Coronary artery (tissue), 2 donors: ENCODE measurements at regions not wholly inside any gene's neighbourhood (a gene's known extent, or its start where the extent isn't known, plus 50 kb on each side); places are given as distances from the start of the nearest gene placed in this dataset.

ENCODE experiments used
- DNase-seq: peaks from one replicate; pipeline ENCODE4 v3.0.0-alpha.2; 2017; ENCODE audit warnings: low spot score
- H3K27ac ChIP-seq, 2 donors: fragments of 200-600 bp; sonication (generic); one replicate each; pipeline ENCODE4 v1.5.1; 2016 to 2019
- H3K4me3 ChIP-seq: fragments of 200-600 bp; sonication (generic); 2 replicates; pipeline ENCODE4 v1.5.1; 2016; ENCODE audit warnings: mild to moderate bottlenecking, moderate library complexity
- TF ChIP-seq, protein P1 (sequence below): fragments of 200-600 bp; sonication (generic); IDR thresholded peaks from one replicate; pipeline ENCODE4 v1.5.1; 2019; ENCODE audit warnings: antibody characterized with exemption

DNA sequence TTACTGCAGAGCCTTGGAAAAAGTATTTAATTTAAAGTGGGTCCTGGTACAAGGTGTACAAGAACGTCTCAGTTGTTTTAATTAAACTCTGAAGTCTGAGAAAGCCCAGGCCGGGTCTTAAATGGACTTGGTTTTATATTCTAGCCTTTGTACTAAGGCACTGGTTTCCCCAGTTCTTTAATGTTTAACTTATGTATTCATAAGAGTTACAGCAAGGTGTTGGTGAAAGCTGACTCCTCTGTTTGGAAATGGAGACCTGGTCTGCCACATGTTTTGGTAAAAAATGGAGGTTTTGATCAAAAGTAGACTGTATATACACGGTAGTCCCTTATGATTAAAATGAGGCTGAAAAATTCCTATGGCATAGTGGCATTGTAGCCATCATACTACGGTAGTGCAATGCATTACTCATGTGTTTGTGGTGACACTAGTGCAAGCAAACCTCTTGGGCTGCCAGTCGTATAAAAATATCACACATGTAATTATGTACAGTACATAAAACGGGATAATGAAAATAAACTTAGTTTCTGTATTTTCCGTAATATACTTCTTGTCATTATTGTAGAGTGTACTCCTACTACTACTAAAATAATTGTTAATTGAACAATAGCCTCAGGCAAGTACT lies 883.4 kb upstream of the SPRY2 start:
- no peak overlapping the region for H3K4me3 ChIP-seq
- H3K27ac ChIP-seq = no peak overlapping the region
- DNase-seq = no peak
- TF ChIP-seq, protein P1, sequence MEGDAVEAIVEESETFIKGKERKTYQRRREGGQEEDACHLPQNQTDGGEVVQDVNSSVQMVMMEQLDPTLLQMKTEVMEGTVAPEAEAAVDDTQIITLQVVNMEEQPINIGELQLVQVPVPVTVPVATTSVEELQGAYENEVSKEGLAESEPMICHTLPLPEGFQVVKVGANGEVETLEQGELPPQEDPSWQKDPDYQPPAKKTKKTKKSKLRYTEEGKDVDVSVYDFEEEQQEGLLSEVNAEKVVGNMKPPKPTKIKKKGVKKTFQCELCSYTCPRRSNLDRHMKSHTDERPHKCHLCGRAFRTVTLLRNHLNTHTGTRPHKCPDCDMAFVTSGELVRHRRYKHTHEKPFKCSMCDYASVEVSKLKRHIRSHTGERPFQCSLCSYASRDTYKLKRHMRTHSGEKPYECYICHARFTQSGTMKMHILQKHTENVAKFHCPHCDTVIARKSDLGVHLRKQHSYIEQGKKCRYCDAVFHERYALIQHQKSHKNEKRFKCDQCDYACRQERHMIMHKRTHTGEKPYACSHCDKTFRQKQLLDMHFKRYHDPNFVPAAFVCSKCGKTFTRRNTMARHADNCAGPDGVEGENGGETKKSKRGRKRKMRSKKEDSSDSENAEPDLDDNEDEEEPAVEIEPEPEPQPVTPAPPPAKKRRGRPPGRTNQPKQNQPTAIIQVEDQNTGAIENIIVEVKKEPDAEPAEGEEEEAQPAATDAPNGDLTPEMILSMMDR = no peak

DNA sequence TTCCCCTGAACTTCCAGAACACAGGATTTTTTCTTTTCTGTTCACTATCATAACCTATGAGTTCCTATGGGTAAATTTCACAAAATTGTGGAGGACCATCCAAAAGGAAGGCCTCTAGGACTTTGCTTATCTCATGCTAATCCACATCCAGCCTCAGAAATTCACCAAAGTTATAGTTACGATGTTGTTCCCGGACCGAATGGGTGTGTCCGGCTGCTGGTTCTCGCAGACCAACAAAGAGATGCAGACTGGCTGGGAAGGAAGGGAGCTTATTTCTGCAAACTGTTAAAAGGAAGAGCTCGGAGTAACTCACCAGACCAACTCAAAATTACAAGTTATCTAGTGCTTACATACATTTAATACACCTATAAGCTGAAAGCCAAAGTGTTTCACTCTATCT lies 882.9 kb upstream of the SPRY2 start:
- DNase-seq = no peak
- Histone ChIP-seq H3K27ac (no peak overlapping the region), H3K4me3 (no peak overlapping the region)
- TF ChIP-seq, protein P1 = no peak

DNA sequence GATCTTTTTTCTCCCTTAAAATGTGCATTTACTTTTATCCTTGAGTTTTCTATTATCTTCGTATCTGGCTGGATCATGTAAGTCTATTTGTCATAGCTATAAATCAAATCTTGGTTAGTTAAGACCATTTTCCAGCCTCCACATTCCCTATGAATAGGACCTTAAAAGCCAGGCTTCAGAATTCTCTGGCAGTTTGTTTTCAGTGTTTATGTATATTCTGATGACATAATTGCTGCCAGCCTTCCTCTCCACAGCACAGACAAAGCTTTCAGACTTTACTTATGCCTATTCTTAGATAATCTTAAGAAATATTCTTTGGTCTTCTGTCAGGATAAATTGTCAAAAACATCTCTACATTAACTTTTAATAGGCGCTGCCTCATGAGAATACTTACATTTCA lies 870.8 kb upstream of the SPRY2 start:
- DNase-seq = no peak
- TF ChIP-seq, protein P1 = no peak
- Histone ChIP-seq H3K4me3 (no peak overlapping the region), H3K27ac (no peak overlapping the region)

DNA sequence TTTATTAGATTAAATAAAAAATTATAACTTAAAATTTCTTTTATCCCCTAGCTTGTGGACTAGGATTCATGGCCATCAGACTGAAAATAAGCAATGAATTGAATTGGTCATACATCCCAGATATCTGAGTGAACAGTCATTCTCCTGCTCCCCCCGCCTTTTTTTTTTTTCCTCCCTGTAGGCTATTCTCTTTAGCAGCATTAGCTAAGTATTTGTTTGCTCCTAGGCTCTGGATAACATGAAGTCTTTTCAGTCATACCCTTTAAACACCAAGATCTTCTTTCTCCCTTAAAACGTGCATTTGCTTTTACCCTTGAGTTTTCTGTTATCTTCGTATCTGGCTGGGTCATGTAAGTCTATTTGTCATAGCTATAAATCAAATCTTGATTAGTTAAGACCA lies 866.7 kb upstream of the SPRY2 start:
- TF ChIP-seq, protein P1 = no peak
- no peak for DNase-seq
- no peak overlapping the region for H3K4me3 ChIP-seq
- no peak overlapping the region for H3K27ac ChIP-seq

DNA sequence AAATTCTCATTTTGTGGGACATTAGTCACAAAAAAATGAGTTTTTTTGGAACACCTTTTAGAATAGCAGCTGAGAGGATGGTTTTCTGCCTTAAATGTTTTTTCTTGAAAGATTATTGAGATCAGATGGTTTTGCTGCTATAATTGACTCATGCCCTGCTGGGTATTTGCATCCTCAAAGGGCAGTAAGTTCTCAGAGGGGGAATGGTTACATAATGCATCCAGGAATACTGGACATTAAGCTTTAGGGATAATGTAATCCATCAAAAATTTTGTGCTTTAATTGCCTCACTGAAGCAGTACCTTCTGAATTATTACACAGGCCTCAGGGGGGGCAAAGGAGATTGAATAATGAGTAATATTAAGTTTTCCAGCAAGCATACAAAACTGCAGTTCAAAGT lies 866.3 kb upstream of the SPRY2 start:
- H3K4me3 ChIP-seq = no peak overlapping the region
- TF ChIP-seq, protein P1 = no peak
- DNase-seq = no peak
- H3K27ac ChIP-seq = no peak overlapping the region

DNA sequence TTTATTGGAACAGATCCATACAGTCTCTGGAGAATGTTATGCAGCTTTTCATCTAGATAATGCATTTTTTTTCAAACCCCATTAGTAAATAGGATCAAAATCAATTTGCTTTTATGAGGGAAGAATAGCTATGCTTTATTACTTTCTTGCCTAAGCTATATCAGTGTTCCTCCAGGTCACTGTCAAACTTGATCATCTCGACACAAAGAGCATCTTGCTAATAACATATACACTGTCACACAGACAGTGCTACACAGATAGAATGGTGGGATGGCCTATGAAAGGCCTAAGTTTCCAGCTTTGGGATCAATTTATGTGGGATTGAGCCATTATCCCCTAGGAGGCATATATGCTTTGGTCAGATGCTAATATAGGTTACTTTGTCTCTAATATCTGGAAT lies 862.9 kb upstream of the SPRY2 start:
- H3K4me3 ChIP-seq = no peak overlapping the region
- DNase-seq = no peak
- TF ChIP-seq, protein P1 = no peak
- H3K27ac ChIP-seq = no peak overlapping the region

DNA sequence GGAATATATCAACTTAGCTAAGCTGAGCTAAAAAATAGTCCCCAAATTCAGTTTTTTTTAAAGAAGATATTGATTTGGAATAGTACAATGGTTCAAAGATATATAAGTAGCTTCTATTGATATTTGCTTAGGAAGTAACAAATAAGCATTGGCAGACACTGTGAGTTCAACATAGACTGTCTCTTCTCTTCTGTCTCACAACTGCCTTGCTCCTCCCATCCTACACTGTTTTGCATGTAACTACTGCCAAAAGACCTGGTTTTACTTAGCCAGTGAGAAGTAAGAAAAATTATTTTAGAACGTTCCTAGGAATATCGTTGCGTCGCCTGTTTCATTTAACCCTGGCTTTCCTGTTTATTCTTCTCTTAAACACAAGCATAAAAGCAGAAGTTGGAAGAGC lies 859.0 kb upstream of the SPRY2 start:
- no peak for DNase-seq
- Histone ChIP-seq H3K4me3 (no peak overlapping the region), H3K27ac (no peak overlapping the region)
- TF ChIP-seq, protein P1 = no peak
